H1 (cell line): ENCODE measurements at regions not wholly inside any gene's neighbourhood (a gene's known extent, or its start where the extent isn't known, plus 50 kb on each side); places are given as distances from the start of the nearest gene placed in this dataset.
"Not testable (repeated sequence)": the region's sequence is repeated elsewhere in the genome, so short reads cannot be mapped to it uniquely, and the experiment has no call there.

Source experiments
- CTCF ChIA-PET: fragments of 300-600 bp; sonication (Branson Sonifier 250); formaldehyde crosslinking; loops from one replicate; lab custom pipeline; 2021; ENCODE audit not compliant: partially characterized antibody; lab: Charles Lee
- POLR2A ChIA-PET: fragments of 300-600 bp; sonication (Branson Sonifier 250); formaldehyde crosslinking; loops from one replicate; lab custom pipeline; 2021; ENCODE audit warnings: inconsistent platforms; ENCODE audit not compliant: partially characterized antibody; lab: Charles Lee
- DNase-seq, 2 experiments: peaks; one replicate each; pipeline versions ENCODE4 v3.0.0 to v3.0.0-alpha.2; 2010 to 2022; ENCODE audit warnings: low spot score in 2 of 2, low read depth in 1 of 2, mixed read lengths in 1 of 2
- FAIRE-seq: peaks from 2 replicates; lab custom pipeline; 2011; peaks lifted over from hg19 to GRCh38; lab: Jason Lieb, UNC
- H2AFZ ChIP-seq: 2 replicates; pipeline ENCODE4 v1.8.1; 2012; ENCODE audit warnings: low read length, inconsistent platforms
- H2AK5ac ChIP-seq: 2 replicates; pipeline ENCODE4 v1.6.1; 2013; ENCODE audit warnings: low read depth, low read length
- H2BK120ac ChIP-seq: replicated peaks from 2 replicates; pipeline ENCODE3; 2013; ENCODE audit warnings: low read depth, low read length, inconsistent platforms
- H2BK12ac ChIP-seq: 2 replicates; pipeline ENCODE4 v1.6.1; 2013; ENCODE audit warnings: low read depth, low read length
- H2BK15ac ChIP-seq: 2 replicates; pipeline ENCODE4 v1.6.1; 2013; ENCODE audit warnings: low read length
- H2BK20ac ChIP-seq: 2 replicates; pipeline ENCODE4 v1.6.1; 2013; ENCODE audit warnings: low read length
- H2BK5ac ChIP-seq: 2 replicates; pipeline ENCODE4 v1.6.1; 2013; ENCODE audit warnings: low read depth, low read length
- H3K14ac ChIP-seq: 2 replicates; pipeline ENCODE4 v1.6.1; 2013; ENCODE audit warnings: inconsistent platforms; ENCODE audit not compliant: insufficient read length
- H3K18ac ChIP-seq: 2 replicates; pipeline ENCODE4 v1.6.1; 2013; ENCODE audit warnings: low read length; ENCODE audit errors: extremely low read depth
- H3K23ac ChIP-seq: 2 replicates; pipeline ENCODE4 v1.6.1; 2013; ENCODE audit warnings: inconsistent platforms; ENCODE audit not compliant: insufficient read length
- H3K23me2 ChIP-seq: 2 replicates; pipeline ENCODE4 v1.6.1; 2013; ENCODE audit warnings: low read depth, low read length
- H3K27ac ChIP-seq: 2 replicates; pipeline ENCODE4 v1.6.1; 2011; ENCODE audit warnings: low read depth, low read length, inconsistent platforms
- H3K27me3 ChIP-seq, 4 experiments: replicated peaks in 1 of 4; 1 replicate in 1 of 4; 2 replicates in 3 of 4; pipeline versions ENCODE4 v1.6.1 to v1.8.1; 2011 to 2013; ENCODE audit warnings: low read length in 3 of 4, mild to moderate bottlenecking in 3 of 4, inconsistent platforms in 2 of 4, mixed read lengths in 2 of 4, moderate library complexity in 1 of 4; ENCODE audit not compliant: control insufficient read depth in 3 of 4, insufficient read depth in 3 of 4; ENCODE audit errors: extremely low read depth in 1 of 4
- H3K36me3 ChIP-seq, 4 experiments: 2 replicates each; pipeline versions ENCODE4 v1.6.1 to v1.8.1; 2011 to 2013; ENCODE audit warnings: mild to moderate bottlenecking in 4 of 4, low read length in 3 of 4, moderate library complexity in 2 of 4, control low read depth in 1 of 4, inconsistent platforms in 1 of 4; ENCODE audit not compliant: insufficient read depth in 4 of 4, control insufficient read depth in 2 of 4
- H3K4ac ChIP-seq: replicated peaks from 2 replicates; pipeline ENCODE3; 2013; ENCODE audit warnings: low read length, low read depth, mixed read lengths, inconsistent platforms; ENCODE audit not compliant: insufficient read length
- H3K4me1 ChIP-seq, 4 experiments: replicated peaks in 1 of 4; 1 replicate in 1 of 4; 2 replicates in 3 of 4; pipeline versions ENCODE4 v1.6.1 to v1.8.1; 2011 to 2013; ENCODE audit warnings: low read length in 3 of 4, inconsistent platforms in 2 of 4, mixed read lengths in 1 of 4; ENCODE audit not compliant: insufficient read depth in 4 of 4, control insufficient read depth in 3 of 4
- H3K4me2 ChIP-seq, 2 experiments: 2 replicates each; pipeline versions ENCODE4 v1.6.1 to v1.8.1; 2011 to 2013; ENCODE audit warnings: low read depth in 2 of 2, low read length in 2 of 2, control low read depth in 1 of 2, inconsistent platforms in 1 of 2, mild to moderate bottlenecking in 1 of 2; ENCODE audit not compliant: insufficient read depth in 1 of 2
- H3K4me3 ChIP-seq, 4 experiments: fragments of 200-600, 300-600 bp in 1 of 4; sonication (generic), shearing (Covaris generic), sonication (Bioruptor Twin) in 1 of 4; 2 replicates each; pipeline versions ENCODE4 v1.5.1 to v1.8.1; 2011 to 2016; ENCODE audit warnings: low read length in 4 of 4, low read depth in 3 of 4, control low read depth in 2 of 4, inconsistent platforms in 2 of 4, mild to moderate bottlenecking in 2 of 4, mixed read lengths in 1 of 4, moderate library complexity in 1 of 4; ENCODE audit not compliant: insufficient read depth in 2 of 4; ENCODE audit errors: extremely low read depth in 1 of 4
- H3K56ac ChIP-seq: replicated peaks from 2 replicates; pipeline ENCODE3; 2013; ENCODE audit warnings: low read depth, mild to moderate bottlenecking, mixed read lengths, low read length, inconsistent platforms; ENCODE audit not compliant: insufficient read length
- H3K79me1 ChIP-seq: 2 replicates; pipeline ENCODE4 v1.6.1; 2013; ENCODE audit warnings: low read depth, low read length, control low read depth
- H3K79me2 ChIP-seq, 2 experiments: 2 replicates each; pipeline versions ENCODE4 v1.6.1 to v1.8.1; 2012 to 2013; ENCODE audit warnings: low read length in 2 of 2, mild to moderate bottlenecking in 2 of 2, inconsistent platforms in 1 of 2; ENCODE audit not compliant: insufficient read depth in 2 of 2, control insufficient read depth in 1 of 2
- H3K9ac ChIP-seq, 4 experiments: replicated peaks in 1 of 4; 1 replicate in 1 of 4; 2 replicates in 3 of 4; pipeline versions ENCODE4 v1.6.1 to v1.8.1; 2011 to 2013; ENCODE audit warnings: low read depth in 3 of 4, low read length in 3 of 4, control low read depth in 2 of 4, mild to moderate bottlenecking in 2 of 4, moderate library complexity in 2 of 4, inconsistent platforms in 1 of 4; ENCODE audit errors: extremely low read depth in 1 of 4
- H3K9me3 ChIP-seq, 2 experiments: 2 replicates each; pipeline versions ENCODE4 v1.6.1 to v1.8.1; 2012 to 2013; ENCODE audit warnings: mild to moderate bottlenecking in 2 of 2, moderate library complexity in 2 of 2, control low read depth in 1 of 2, inconsistent platforms in 1 of 2, low read depth in 1 of 2, low read length in 1 of 2, mixed read lengths in 1 of 2; ENCODE audit not compliant: insufficient read depth in 2 of 2
- H4K20me1 ChIP-seq, 2 experiments: replicated peaks in 1 of 2; 2 replicates each; pipeline versions ENCODE3 to v1.8.1; 2011 to 2013; ENCODE audit warnings: inconsistent platforms in 2 of 2, low read length in 2 of 2, mild to moderate bottlenecking in 1 of 2; ENCODE audit not compliant: insufficient read depth in 2 of 2, control insufficient read depth in 1 of 2
- H4K5ac ChIP-seq: 2 replicates; pipeline ENCODE4 v1.6.1; 2013; ENCODE audit warnings: low read length, low read depth, mixed read lengths, inconsistent platforms; ENCODE audit not compliant: insufficient read length
- H4K8ac ChIP-seq: 2 replicates; pipeline ENCODE4 v1.8.0; 2013; ENCODE audit warnings: mild to moderate bottlenecking, moderate library complexity, low read length, inconsistent platforms; ENCODE audit not compliant: insufficient read depth; ENCODE audit errors: extremely low read depth
- H4K91ac ChIP-seq: replicated peaks from 2 replicates; pipeline ENCODE3; 2013; ENCODE audit warnings: low read length, mixed read lengths, inconsistent platforms; ENCODE audit not compliant: insufficient read length
- WGBS, 2 experiments: shearing (Covaris generic) in 1 of 2; methylation state at CpG; one replicate each; pipeline versions ENCODE4 v1.1.6 to v1.1.7; 2013 to 2015; ENCODE audit warnings: low lambda C conversion rate in 2 of 2, mixed read lengths in 2 of 2, inconsistent platforms in 1 of 2, low coverage in 1 of 2, missing lambda C conversion rate in 1 of 2; ENCODE audit not compliant: insufficient replicate concordance in 2 of 2, insufficient coverage in 1 of 2, insufficient read length in 1 of 2; ENCODE audit errors: extremely low coverage in 1 of 2, missing lambda C conversion rate in 1 of 2; 5-methylcytosine and 5-hydroxymethylcytosine counted together

DNA sequence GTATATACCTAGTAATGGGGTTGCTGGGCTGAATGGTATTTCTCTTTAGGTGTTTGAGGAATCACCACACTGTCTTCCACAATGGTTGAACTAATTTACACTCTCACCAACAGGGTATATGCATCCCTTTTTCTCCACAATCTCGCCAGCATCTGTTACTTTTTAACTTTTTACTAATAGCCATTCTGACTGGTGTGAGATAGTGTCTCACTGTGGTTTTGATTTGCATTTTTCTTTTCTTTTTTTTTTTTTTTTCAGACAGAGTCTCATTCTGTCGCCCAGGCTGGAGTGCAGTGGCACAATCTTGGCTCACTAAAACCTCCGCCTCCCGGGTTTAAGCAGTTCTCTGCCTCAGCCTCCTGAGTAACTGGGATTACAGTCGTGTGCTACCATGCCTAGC, 134.7 kb upstream of the PGRMC2 start:
- H3K4me1 ChIP-seq, H4K5ac ChIP-seq, H2BK20ac ChIP-seq, FAIRE-seq, H3K23me2 ChIP-seq, H3K79me2 ChIP-seq, H3K4me2 ChIP-seq, H2BK120ac ChIP-seq, H4K91ac ChIP-seq, H2BK15ac ChIP-seq, H4K8ac ChIP-seq, H3K14ac ChIP-seq, H3K56ac ChIP-seq, H3K9ac ChIP-seq, H3K4me3 ChIP-seq, DNase-seq, H3K79me1 ChIP-seq, H3K4ac ChIP-seq, H4K20me1 ChIP-seq, H3K36me3 ChIP-seq, H3K23ac ChIP-seq, H2AFZ ChIP-seq, H3K27me3 ChIP-seq, POLR2A ChIA-PET, H3K18ac ChIP-seq, H3K9me3 ChIP-seq, H3K27ac ChIP-seq, H2AK5ac ChIP-seq, H2BK12ac ChIP-seq, H2BK5ac ChIP-seq: not testable (repeated sequence)
- 94% methylated on average over 2 of the region's 5 CpGs; no CpG with 5 or more reads in 1 of the 2 experiments for WGBS, 2 experiments
- CTCF ChIA-PET, result interaction anchor here (1.0 kb wide), 1 partner anchor 32 kb away, joined by 5 read pairs; no protein-coding TSS in a partner anchor
